ENCODE measurements at regions not wholly inside any gene's neighbourhood (a gene's known extent, or its start where the extent isn't known, plus 50 kb on each side); places are given as distances from the start of the nearest gene placed in this dataset.

DNA sequence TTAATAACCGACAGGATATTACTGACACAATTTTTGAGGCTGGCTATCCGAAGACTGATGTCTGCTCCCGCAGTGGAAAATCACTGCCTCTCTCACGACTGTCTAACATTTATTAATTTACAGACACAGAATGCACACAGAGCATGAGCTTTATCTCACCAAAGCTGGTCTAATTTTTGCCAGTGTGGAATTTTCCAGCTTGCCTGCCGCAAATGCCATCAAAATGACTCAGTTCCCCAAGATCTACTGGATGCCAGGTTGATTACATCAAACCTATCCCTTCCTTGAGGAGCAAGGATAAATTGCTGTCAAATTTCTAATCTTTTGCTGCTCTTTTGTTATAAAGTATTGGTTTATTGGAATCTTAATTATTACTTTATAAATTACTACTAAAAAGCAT is 1775.1 kb upstream of the PCDH20 start:
- Histone ChIP-seq H3K14ac (ENCODE audit: insufficient read depth, low read length) (no peak overlapping the region), H4K20me1 (ENCODE audit: control insufficient read depth, insufficient read depth, insufficient read length) (no peaks in the 10 kb centered on the region), H2AFZ (ENCODE audit: low read length) (no peak overlapping the region), H4K91ac (ENCODE audit: insufficient read length, low read depth, low read length) (no peak overlapping the region), H3K4ac (ENCODE audit: low read depth, low read length) (no peak overlapping the region), H3K79me2 (ENCODE audit: insufficient read depth, low read length) (no peaks in the 10 kb centered on the region), H2BK15ac (ENCODE audit: low read depth, low read length) (no peak overlapping the region), H3K9ac (ENCODE audit: extremely low read depth, insufficient read length, low read length) (no peak overlapping the region), H3K27me3 (ENCODE audit: insufficient read depth, low read length) (no peaks in the 10 kb centered on the region), H2BK12ac (ENCODE audit: insufficient read length, low read depth, low read length) (no peak overlapping the region), H3K4me2 (ENCODE audit: insufficient read depth, insufficient read length, low read length) (no peak overlapping the region), H2BK120ac (ENCODE audit: low read depth, low read length, poor library complexity, severe bottlenecking) (no peak overlapping the region), H3K9me3 (ENCODE audit: control insufficient read depth, low read depth, low read length) (no peaks in the 10 kb centered on the region), H4K5ac (ENCODE audit: insufficient read length, low read depth, low read length) (no peak overlapping the region), H2AK5ac (ENCODE audit: insufficient read length, low read length) (no peak overlapping the region), H3K18ac (ENCODE audit: insufficient read length, low read depth, low read length) (no peak overlapping the region), H3K23ac (ENCODE audit: insufficient read length, low read depth, low read length) (no peak overlapping the region), H2BK20ac (ENCODE audit: low read depth, low read length, poor library complexity, severe bottlenecking) (no peak overlapping the region), H3K27ac (ENCODE audit: insufficient read length, low read depth, low read length) (no peak overlapping the region), H4K8ac (replicated peaks; ENCODE audit: insufficient read length, low read depth, low read length) (no peak overlapping the region), H3K4me1 (ENCODE audit: insufficient read depth, low read length) (peaks cover 2% of the 10 kb centered on the region; the same call in 1 of the 2 replicates), H2BK5ac (ENCODE audit: insufficient read length, low read length) (no peak overlapping the region), H3K79me1 (ENCODE audit: insufficient read depth, low read depth, low read length, poor library complexity, severe bottlenecking) (no peaks in the 10 kb centered on the region), H3T11ph (ENCODE audit: low read length) (no peak overlapping the region), H3K56ac (ENCODE audit: insufficient read length, low read depth, low read length) (no peak overlapping the region), H3K23me2 (ENCODE audit: insufficient read length, low read depth, low read length, poor library complexity, severe bottlenecking) (no peaks in the 10 kb centered on the region)
- no peak for TF ChIP-seq CTCF (conservative IDR thresholded peaks at IDR 0.05)
- H3K27me3 Mint-ChIP-seq (ENCODE audit: low read depth) = no peaks in the 10 kb centered on the region
- no peak overlapping the region for H3K4me3 Mint-ChIP-seq
- no peak for DNase-seq
- H3K9me3 Mint-ChIP-seq = no peaks in the 10 kb centered on the region
- WGBS (ENCODE audit: extremely low coverage, insufficient read length, low lambda C conversion rate) = no CpG with 5 or more reads among the region's 5 CpGs
- no peak overlapping the region for H3K27ac Mint-ChIP-seq
- no peaks in the 10 kb centered on the region for H3K36me3 Mint-ChIP-seq (ENCODE audit: insufficient read depth in 1 of 3, low read depth in 3 of 3)
- no peaks in the 10 kb centered on the region for H3K4me1 Mint-ChIP-seq
